ENCODE measurements at regions not wholly inside any gene's neighbourhood (a gene's known extent, or its start where the extent isn't known, plus 50 kb on each side); places are given as distances from the start of the nearest gene placed in this dataset.

- TF ChIP-seq, protein P1, sequence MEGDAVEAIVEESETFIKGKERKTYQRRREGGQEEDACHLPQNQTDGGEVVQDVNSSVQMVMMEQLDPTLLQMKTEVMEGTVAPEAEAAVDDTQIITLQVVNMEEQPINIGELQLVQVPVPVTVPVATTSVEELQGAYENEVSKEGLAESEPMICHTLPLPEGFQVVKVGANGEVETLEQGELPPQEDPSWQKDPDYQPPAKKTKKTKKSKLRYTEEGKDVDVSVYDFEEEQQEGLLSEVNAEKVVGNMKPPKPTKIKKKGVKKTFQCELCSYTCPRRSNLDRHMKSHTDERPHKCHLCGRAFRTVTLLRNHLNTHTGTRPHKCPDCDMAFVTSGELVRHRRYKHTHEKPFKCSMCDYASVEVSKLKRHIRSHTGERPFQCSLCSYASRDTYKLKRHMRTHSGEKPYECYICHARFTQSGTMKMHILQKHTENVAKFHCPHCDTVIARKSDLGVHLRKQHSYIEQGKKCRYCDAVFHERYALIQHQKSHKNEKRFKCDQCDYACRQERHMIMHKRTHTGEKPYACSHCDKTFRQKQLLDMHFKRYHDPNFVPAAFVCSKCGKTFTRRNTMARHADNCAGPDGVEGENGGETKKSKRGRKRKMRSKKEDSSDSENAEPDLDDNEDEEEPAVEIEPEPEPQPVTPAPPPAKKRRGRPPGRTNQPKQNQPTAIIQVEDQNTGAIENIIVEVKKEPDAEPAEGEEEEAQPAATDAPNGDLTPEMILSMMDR (IDR thresholded peaks at IDR 0.05): no peak
- no peak for TF ChIP-seq POLR2A (IDR thresholded peaks at IDR 0.05)
Observed at GRCh38 chr3:43915546-43915945, 224.8 kb downstream of the ABHD5 start.
